Pancreas (tissue), 10 donors: ENCODE measurements at regions not wholly inside any gene's neighbourhood (a gene's known extent, or its start where the extent isn't known, plus 50 kb on each side); places are given as distances from the start of the nearest gene placed in this dataset.
"Not testable (repeated sequence)": the region's sequence is repeated elsewhere in the genome, so short reads cannot be mapped to it uniquely, and the experiment has no call there.

Experiments used
- ATAC-seq, 4 donors: fragments of 200-7000 bp; cut with Tn5 transposase; one replicate each; pipeline versions ENCODE4 v1.8.0 to v1.9.1; 2020; ENCODE audit warnings: mild to moderate bottlenecking in 4 of 4, moderate library complexity in 4 of 4
- DNase-seq, 6 donors: peaks; one replicate each; pipeline ENCODE4 v3.0.0-alpha.2; 2020
- FAIRE-seq: peaks from 2 replicates; lab custom pipeline; 2012; peaks lifted over from hg19 to GRCh38; lab: Jason Lieb, UNC
- H3K27ac ChIP-seq, 4 donors: fragments of 200-600 bp; sonication (generic); 1 replicate in 3 of 4; 2 replicates in 1 of 4; pipeline versions ENCODE4 v1.5.0 to v1.8.0; 2020
- H3K27me3 ChIP-seq, 4 donors: fragments of 200-600 bp; one replicate each; pipeline ENCODE4 v1.8.0; 2021
- H3K36me3 ChIP-seq, 3 donors: fragments of 200-600 bp; sonication (generic) in 1 of 3; one replicate each; pipeline versions ENCODE4 v1.5.0 to v1.8.0; 2020 to 2021
- H3K4me1 ChIP-seq, 3 donors: fragments of 200-600 bp; one replicate each; pipeline ENCODE4 v1.8.0; 2021
- H3K4me3 ChIP-seq, 4 donors: fragments of 200-600 bp; sonication (generic) in 2 of 4; one replicate each; pipeline versions ENCODE4 v1.5.0 to v1.8.0; 2020 to 2021
- H3K9me3 ChIP-seq, 4 donors: fragments of 200-600 bp; one replicate each; pipeline ENCODE4 v1.8.0; 2021
- CTCF ChIP-seq, 4 donors: fragments of 200-600 bp; sonication (generic) in 3 of 4; IDR thresholded peaks; one replicate each; pipeline versions ENCODE4 v1.5.0 to v1.8.0; 2021; ENCODE audit warnings: antibody characterized with exemption in 4 of 4
- WGBS, 2 donors: extraction: QIAGEN DNeasy Blood & Tissue Kit; methylation state at CpG; one replicate each; pipeline ENCODE4 v1.1.7; 2013; 5-methylcytosine and 5-hydroxymethylcytosine counted together
- intact Hi-C, 3 donors: fragments of 100-400 bp; cut with DNase I; formaldehyde crosslinking; loops; one replicate each; pipeline versions ENCODE4 v1.11.1 to v1.14.2; 2022
- donor health status: healthy with polysubstance abuse.
- donor health status: DM: no; HTN: no; CAD: no; lungs with moderate emphysema.
- donor health status: DM: no; HTN: no; CAD: no.
- donor health status: control.
- donor health status: control.
- donor health status: Bipolar disorder and iron deficiency.
- donor health status: DM: yes; HTN: yes; CAD: no.
- donor health status: DM: no; HTN: no; CAD: no.
- donor health status: DM: no; HTN: no; CAD: no.
- donor health status: DM: yes; HTN: yes; CAD: no.

- H3K9me3 ChIP-seq: no peaks in the 10 kb centered on the region
- H3K4me3 ChIP-seq: no peak overlapping the region
- FAIRE-seq (no peak), ATAC-seq (no peak), DNase-seq (no peak)
- H3K27me3 ChIP-seq: no peaks in the 10 kb centered on the region
- intact Hi-C loops: no loop called here
- no peaks in the 10 kb centered on the region for H3K36me3 ChIP-seq
- H3K4me1 ChIP-seq: no peaks in the 10 kb centered on the region
- 54 to 55% methylated on average over 1 of the region's 1 CpG for WGBS, 2 donors
- H3K27ac ChIP-seq: no peak overlapping the region
- TF ChIP-seq CTCF (IDR thresholded peaks at IDR 0.05): no peak
These were observed 128.0 kb upstream of the RAP1B start for GRCh38 chr12:68482660-68483059.

- no peak for FAIRE-seq
- no peak for ATAC-seq
- Histone ChIP-seq H3K27me3 (no peaks in the 10 kb centered on the region), H3K36me3 (no peaks in the 10 kb centered on the region), H3K4me1 (no peaks in the 10 kb centered on the region), H3K4me3 (no peak overlapping the region), H3K27ac (no peak overlapping the region), H3K9me3 (no peaks in the 10 kb centered on the region)
- 72 to 86% methylated on average over 4 of the region's 4 CpGs for whole genome bisulfite sequencing, 2 donors
- intact Hi-C loops: no loop called here
- no peak for DNase-seq
- TF ChIP-seq CTCF (IDR thresholded peaks at IDR 0.05): no peak
These were observed 126.9 kb upstream of the RAP1B start for GRCh38 chr12:68483592-68484383.

- FAIRE-seq, H3K4me1 ChIP-seq, ATAC-seq, H3K9me3 ChIP-seq, H3K36me3 ChIP-seq, H3K27me3 ChIP-seq, H3K4me3 ChIP-seq, H3K27ac ChIP-seq, intact Hi-C loops, DNase-seq: not testable (repeated sequence)
- 82 to 83% methylated on average over 3 to 4 of the region's 6 CpGs for WGBS, 2 donors
These were observed 126.1 kb upstream of the RAP1B start for GRCh38 chr12:68484578-68484977.

- DNase-seq, intact Hi-C loops, H3K4me3 ChIP-seq, H3K4me1 ChIP-seq, H3K27ac ChIP-seq, H3K9me3 ChIP-seq, FAIRE-seq, H3K27me3 ChIP-seq, H3K36me3 ChIP-seq, ATAC-seq: not testable (repeated sequence)
- 80 to 82% methylated on average over 6 of the region's 6 CpGs for WGBS, 2 donors
These were observed 124.2 kb upstream of the RAP1B start for GRCh38 chr12:68486449-68486848.

GRCh38 chr12:68487721-68488309, 122.9 kb upstream of the RAP1B start:
- Histone ChIP-seq H3K27me3 (no peaks in the 10 kb centered on the region), H3K4me1 (no peaks in the 10 kb centered on the region), H3K4me3 (no peak overlapping the region), H3K36me3 (no peaks in the 10 kb centered on the region), H3K9me3 (no peaks in the 10 kb centered on the region), H3K27ac (no peak overlapping the region)
- ATAC-seq (no peak), DNase-seq (no peak), FAIRE-seq (no peak)
- WGBS, 2 donors: 64 to 79% methylated on average over 13 of the region's 13 CpGs
- TF ChIP-seq CTCF (IDR thresholded peaks at IDR 0.05): no peak
- intact Hi-C loops: no loop called here

- FAIRE-seq: no peak
- intact Hi-C loops: no loop called here
These were observed 121.4 kb upstream of the RAP1B start for GRCh38 chr12:68489273-68489672.

More at GRCh38 chr12:68489273-68489672, 121.4 kb upstream of the RAP1B start:
- Histone ChIP-seq H3K27me3 (no peaks in the 10 kb centered on the region), H3K27ac (no peak overlapping the region), H3K4me1 (no peaks in the 10 kb centered on the region), H3K36me3 (no peaks in the 10 kb centered on the region), H3K9me3 (no peaks in the 10 kb centered on the region), H3K4me3 (no peak overlapping the region)
- no peak for ATAC-seq
- no peak for TF ChIP-seq CTCF (IDR thresholded peaks at IDR 0.05)
- DNase-seq: no peak
